ENCODE measurements at regions not wholly inside any gene's neighbourhood (a gene's known extent, or its start where the extent isn't known, plus 50 kb on each side); places are given as distances from the start of the nearest gene placed in this dataset.
A peak's percentile ranks its signal among the peaks of the same experiment; 100 is the strongest.

GRCh38 chr5:171661143-171661542 is 124.5 kb upstream of the SMIM23 start:
- DNase-seq (peak in 1 of 5 donors; percentile 23), FAIRE-seq (no peak)
- Histone ChIP-seq H3K9ac (ENCODE audit: low read length in 3 of 3) (no peak overlapping the region), H3K9me3 (ENCODE audit: control insufficient read depth in 2 of 3, insufficient read depth in 1 of 3, low read length in 3 of 3) (no peaks in the 10 kb centered on the region), H3K4me1 (ENCODE audit: control insufficient read depth in 2 of 3, insufficient read depth in 2 of 3, low read depth in 1 of 3, low read length in 3 of 3) (no peaks in the 10 kb centered on the region), H3K4me3 (ENCODE audit: low read length in 3 of 3) (no peak overlapping the region), H3K36me3 (ENCODE audit: control insufficient read depth in 2 of 3, insufficient read depth in 3 of 3, low read length in 3 of 3) (no peaks in the 10 kb centered on the region), H3K27me3 (ENCODE audit: control insufficient read depth, insufficient read depth, low read length) (no peaks in the 10 kb centered on the region), H3K27ac (ENCODE audit: low read depth in 2 of 2, low read length in 2 of 2) (no peak overlapping the region)
- intact Hi-C loops (cut with DNase I): no loop called here
- TF ChIP-seq, protein P1, sequence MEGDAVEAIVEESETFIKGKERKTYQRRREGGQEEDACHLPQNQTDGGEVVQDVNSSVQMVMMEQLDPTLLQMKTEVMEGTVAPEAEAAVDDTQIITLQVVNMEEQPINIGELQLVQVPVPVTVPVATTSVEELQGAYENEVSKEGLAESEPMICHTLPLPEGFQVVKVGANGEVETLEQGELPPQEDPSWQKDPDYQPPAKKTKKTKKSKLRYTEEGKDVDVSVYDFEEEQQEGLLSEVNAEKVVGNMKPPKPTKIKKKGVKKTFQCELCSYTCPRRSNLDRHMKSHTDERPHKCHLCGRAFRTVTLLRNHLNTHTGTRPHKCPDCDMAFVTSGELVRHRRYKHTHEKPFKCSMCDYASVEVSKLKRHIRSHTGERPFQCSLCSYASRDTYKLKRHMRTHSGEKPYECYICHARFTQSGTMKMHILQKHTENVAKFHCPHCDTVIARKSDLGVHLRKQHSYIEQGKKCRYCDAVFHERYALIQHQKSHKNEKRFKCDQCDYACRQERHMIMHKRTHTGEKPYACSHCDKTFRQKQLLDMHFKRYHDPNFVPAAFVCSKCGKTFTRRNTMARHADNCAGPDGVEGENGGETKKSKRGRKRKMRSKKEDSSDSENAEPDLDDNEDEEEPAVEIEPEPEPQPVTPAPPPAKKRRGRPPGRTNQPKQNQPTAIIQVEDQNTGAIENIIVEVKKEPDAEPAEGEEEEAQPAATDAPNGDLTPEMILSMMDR (IDR thresholded peaks at IDR 0.05; ENCODE audit: borderline replicate concordance, extremely low read depth, insufficient read depth): no peak

GRCh38 chr5:171663311-171664085 is 122.1 kb upstream of the SMIM23 start:
- TF ChIP-seq, protein P1 (IDR thresholded peaks at IDR 0.05; ENCODE audit: borderline replicate concordance, extremely low read depth, insufficient read depth): no peak
- no peak for FAIRE-seq
- intact Hi-C loops (cut with DNase I): no loop called here

GRCh38 chr5:171664489-171664888 is 121.1 kb upstream of the SMIM23 start:
- Histone ChIP-seq H3K36me3 (ENCODE audit: control insufficient read depth in 2 of 3, insufficient read depth in 3 of 3, low read length in 3 of 3) (no peaks in the 10 kb centered on the region), H3K27me3 (ENCODE audit: control insufficient read depth, insufficient read depth, low read length) (no peaks in the 10 kb centered on the region), H3K9ac (ENCODE audit: low read length in 3 of 3) (no peak overlapping the region), H3K27ac (ENCODE audit: low read depth in 2 of 2, low read length in 2 of 2) (no peak overlapping the region), H3K4me1 (ENCODE audit: control insufficient read depth in 2 of 3, insufficient read depth in 2 of 3, low read depth in 1 of 3, low read length in 3 of 3) (no peaks in the 10 kb centered on the region), H3K4me3 (ENCODE audit: low read length in 3 of 3) (no peak overlapping the region), H3K9me3 (ENCODE audit: control insufficient read depth in 2 of 3, insufficient read depth in 1 of 3, low read length in 3 of 3) (no peaks in the 10 kb centered on the region)
- TF ChIP-seq, protein P1 (IDR thresholded peaks at IDR 0.05; ENCODE audit: borderline replicate concordance, extremely low read depth, insufficient read depth): no peak
- intact Hi-C loops (cut with DNase I): no loop called here
- FAIRE-seq (no peak), DNase-seq (no peak)

More at GRCh38 chr5:171663311-171664085, 122.1 kb upstream of the SMIM23 start:
- no peak for DNase-seq
- Histone ChIP-seq H3K4me1 (ENCODE audit: control insufficient read depth in 2 of 3, insufficient read depth in 2 of 3, low read depth in 1 of 3, low read length in 3 of 3) (no peaks in the 10 kb centered on the region), H3K27me3 (ENCODE audit: control insufficient read depth, insufficient read depth, low read length) (no peaks in the 10 kb centered on the region), H3K4me3 (ENCODE audit: low read length in 3 of 3) (no peak overlapping the region), H3K36me3 (ENCODE audit: control insufficient read depth in 2 of 3, insufficient read depth in 3 of 3, low read length in 3 of 3) (no peaks in the 10 kb centered on the region), H3K27ac (ENCODE audit: low read depth in 2 of 2, low read length in 2 of 2) (no peak overlapping the region), H3K9me3 (ENCODE audit: control insufficient read depth in 2 of 3, insufficient read depth in 1 of 3, low read length in 3 of 3) (no peaks in the 10 kb centered on the region), H3K9ac (ENCODE audit: low read length in 3 of 3) (no peak overlapping the region)
